ENCODE measurements at regions not wholly inside any gene's neighbourhood (a gene's known extent, or its start where the extent isn't known, plus 50 kb on each side); places are given as distances from the start of the nearest gene placed in this dataset.

DNA sequence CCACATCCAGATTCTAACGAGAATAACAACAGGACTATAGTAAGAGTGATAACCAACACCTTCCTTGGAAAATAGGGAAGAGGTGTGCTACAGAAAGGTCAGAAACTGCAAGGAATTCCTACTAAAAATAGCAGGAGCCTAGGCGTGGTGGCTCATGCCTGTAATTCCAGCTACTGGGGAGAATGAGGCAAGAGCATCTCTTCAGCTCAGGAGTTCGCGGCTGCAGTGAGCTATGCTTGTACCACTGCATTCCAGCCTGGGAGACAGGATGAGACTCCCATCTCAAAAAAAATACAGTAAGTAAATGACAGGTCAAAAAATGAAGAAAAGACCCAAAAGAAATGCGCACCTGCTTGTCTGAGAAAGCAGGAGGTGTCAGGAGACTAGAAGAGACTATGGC lies 101.5 kb upstream of the TSHZ3 start:
- no peak for TF ChIP-seq EZH2 (IDR thresholded peaks at IDR 0.05; ENCODE audit: insufficient read depth, low read length)
- TF ChIP-seq, protein P1, sequence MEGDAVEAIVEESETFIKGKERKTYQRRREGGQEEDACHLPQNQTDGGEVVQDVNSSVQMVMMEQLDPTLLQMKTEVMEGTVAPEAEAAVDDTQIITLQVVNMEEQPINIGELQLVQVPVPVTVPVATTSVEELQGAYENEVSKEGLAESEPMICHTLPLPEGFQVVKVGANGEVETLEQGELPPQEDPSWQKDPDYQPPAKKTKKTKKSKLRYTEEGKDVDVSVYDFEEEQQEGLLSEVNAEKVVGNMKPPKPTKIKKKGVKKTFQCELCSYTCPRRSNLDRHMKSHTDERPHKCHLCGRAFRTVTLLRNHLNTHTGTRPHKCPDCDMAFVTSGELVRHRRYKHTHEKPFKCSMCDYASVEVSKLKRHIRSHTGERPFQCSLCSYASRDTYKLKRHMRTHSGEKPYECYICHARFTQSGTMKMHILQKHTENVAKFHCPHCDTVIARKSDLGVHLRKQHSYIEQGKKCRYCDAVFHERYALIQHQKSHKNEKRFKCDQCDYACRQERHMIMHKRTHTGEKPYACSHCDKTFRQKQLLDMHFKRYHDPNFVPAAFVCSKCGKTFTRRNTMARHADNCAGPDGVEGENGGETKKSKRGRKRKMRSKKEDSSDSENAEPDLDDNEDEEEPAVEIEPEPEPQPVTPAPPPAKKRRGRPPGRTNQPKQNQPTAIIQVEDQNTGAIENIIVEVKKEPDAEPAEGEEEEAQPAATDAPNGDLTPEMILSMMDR (IDR thresholded peaks at IDR 0.05; ENCODE audit: insufficient read depth, low read depth, low read length): no peak

All from astrocyte (in vitro differentiated cells and primary cell).